ENCODE measurements at regions not wholly inside any gene's neighbourhood (a gene's known extent, or its start where the extent isn't known, plus 50 kb on each side); places are given as distances from the start of the nearest gene placed in this dataset.

- TF ChIP-seq POLR2A (IDR thresholded peaks at IDR 0.05) = no peak
- TF ChIP-seq, protein P1, sequence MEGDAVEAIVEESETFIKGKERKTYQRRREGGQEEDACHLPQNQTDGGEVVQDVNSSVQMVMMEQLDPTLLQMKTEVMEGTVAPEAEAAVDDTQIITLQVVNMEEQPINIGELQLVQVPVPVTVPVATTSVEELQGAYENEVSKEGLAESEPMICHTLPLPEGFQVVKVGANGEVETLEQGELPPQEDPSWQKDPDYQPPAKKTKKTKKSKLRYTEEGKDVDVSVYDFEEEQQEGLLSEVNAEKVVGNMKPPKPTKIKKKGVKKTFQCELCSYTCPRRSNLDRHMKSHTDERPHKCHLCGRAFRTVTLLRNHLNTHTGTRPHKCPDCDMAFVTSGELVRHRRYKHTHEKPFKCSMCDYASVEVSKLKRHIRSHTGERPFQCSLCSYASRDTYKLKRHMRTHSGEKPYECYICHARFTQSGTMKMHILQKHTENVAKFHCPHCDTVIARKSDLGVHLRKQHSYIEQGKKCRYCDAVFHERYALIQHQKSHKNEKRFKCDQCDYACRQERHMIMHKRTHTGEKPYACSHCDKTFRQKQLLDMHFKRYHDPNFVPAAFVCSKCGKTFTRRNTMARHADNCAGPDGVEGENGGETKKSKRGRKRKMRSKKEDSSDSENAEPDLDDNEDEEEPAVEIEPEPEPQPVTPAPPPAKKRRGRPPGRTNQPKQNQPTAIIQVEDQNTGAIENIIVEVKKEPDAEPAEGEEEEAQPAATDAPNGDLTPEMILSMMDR (IDR thresholded peaks at IDR 0.05) = no peak
Measured at GRCh38 chr2:207416900-207417299, 112.9 kb upstream of the CREB1 start.

All from uterus (tissue), 2 donors.